ENCODE measurements at regions not wholly inside any gene's neighbourhood (a gene's known extent, or its start where the extent isn't known, plus 50 kb on each side); places are given as distances from the start of the nearest gene placed in this dataset.

DNA sequence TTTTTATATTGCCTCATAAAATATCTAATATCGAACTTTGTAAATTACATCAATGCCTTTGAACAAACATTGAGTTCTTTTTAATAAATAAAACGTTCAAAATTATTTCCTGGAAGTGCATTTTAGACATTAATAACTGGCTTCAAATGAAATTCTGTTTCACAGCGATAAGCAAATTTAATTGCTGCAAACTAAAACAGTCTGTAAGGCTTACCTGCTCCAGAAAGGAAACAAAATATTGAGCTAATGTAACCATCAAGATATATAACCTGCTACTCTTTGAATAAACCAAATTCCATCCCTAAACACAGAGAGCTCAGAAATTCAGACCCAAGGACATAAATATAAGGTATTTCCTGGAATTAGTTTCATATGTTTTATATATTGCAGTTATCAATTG lies 651.3 kb downstream of the MED13L start:
- TF ChIP-seq RAD21 (IDR thresholded peaks at IDR 0.05; ENCODE audit: low read depth) (no peak), POLR2AphosphoS5 (IDR thresholded peaks at IDR 0.05; ENCODE audit: low read depth, low read length) (no peak)

Data from HCT116 (cell line).